ENCODE measurements at regions not wholly inside any gene's neighbourhood (a gene's known extent, or its start where the extent isn't known, plus 50 kb on each side); places are given as distances from the start of the nearest gene placed in this dataset.

DNA sequence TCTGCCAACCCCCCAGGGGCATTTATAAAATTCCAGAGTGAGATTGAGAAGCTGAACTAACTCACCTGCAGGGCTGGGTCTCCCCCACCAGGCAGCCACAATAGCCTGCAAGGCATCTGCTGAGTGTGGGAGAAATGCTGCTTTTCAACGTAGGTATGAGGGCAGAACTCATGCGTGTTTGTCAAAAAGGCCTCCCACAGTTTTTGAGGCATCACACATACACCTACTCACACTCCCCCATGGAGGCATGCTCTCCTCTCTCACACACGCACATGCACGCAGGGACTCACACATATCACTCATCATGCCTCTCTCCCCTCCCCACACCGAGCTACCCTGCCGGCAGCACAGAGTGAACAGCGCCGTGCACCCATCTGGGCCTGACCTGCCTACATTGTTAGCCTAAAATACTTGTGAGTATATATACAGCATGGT lies 390.5 kb downstream of the FGF9 start:
- no peak overlapping the region for H2BK5ac ChIP-seq (ENCODE audit: low read depth, low read length)
- no peak overlapping the region for H3K56ac ChIP-seq (replicated peaks; ENCODE audit: insufficient read length, low read depth, low read length)
- H2AK5ac ChIP-seq (ENCODE audit: low read depth, low read length): no peak overlapping the region
- H3K4ac ChIP-seq (replicated peaks; ENCODE audit: insufficient read length, low read depth, low read length): no peak overlapping the region
- no peak overlapping the region for H3K27ac ChIP-seq (ENCODE audit: low read depth, low read length)
- H3K4me1 ChIP-seq (replicated peaks in 1 of 4; ENCODE audit: control insufficient read depth in 3 of 4, insufficient read depth in 4 of 4, low read length in 3 of 4): peaks cover 0 to 9% (median 8%) of the 10 kb centered on the region in 4 experiments; a peak in 6 of 7 replicates
- H4K5ac ChIP-seq (ENCODE audit: insufficient read length, low read depth, low read length): no peak overlapping the region
- H3K23ac ChIP-seq (ENCODE audit: insufficient read length): no peak overlapping the region
- no peak overlapping the region for H2BK12ac ChIP-seq (ENCODE audit: low read depth, low read length)
- peak; percentile 33 to 55 for TF ChIP-seq RAD21 (IDR thresholded peaks at IDR 0.05 in 1 of 2, conservative IDR thresholded peaks at IDR 0.05 in 1 of 2; ENCODE audit: low read depth in 2 of 2, low read length in 2 of 2)
- 0 out of 2 replicates have a peak, but pooled peaks have one; percentile 3 for TF ChIP-seq TEAD4 (IDR thresholded peaks at IDR 0.05; ENCODE audit: low read depth, low read length)
- TF ChIP-seq, protein P1, sequence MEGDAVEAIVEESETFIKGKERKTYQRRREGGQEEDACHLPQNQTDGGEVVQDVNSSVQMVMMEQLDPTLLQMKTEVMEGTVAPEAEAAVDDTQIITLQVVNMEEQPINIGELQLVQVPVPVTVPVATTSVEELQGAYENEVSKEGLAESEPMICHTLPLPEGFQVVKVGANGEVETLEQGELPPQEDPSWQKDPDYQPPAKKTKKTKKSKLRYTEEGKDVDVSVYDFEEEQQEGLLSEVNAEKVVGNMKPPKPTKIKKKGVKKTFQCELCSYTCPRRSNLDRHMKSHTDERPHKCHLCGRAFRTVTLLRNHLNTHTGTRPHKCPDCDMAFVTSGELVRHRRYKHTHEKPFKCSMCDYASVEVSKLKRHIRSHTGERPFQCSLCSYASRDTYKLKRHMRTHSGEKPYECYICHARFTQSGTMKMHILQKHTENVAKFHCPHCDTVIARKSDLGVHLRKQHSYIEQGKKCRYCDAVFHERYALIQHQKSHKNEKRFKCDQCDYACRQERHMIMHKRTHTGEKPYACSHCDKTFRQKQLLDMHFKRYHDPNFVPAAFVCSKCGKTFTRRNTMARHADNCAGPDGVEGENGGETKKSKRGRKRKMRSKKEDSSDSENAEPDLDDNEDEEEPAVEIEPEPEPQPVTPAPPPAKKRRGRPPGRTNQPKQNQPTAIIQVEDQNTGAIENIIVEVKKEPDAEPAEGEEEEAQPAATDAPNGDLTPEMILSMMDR (IDR thresholded peaks at IDR 0.05; ENCODE audit: control extremely low read depth in 1 of 3, insufficient read depth in 1 of 3, low read depth in 1 of 3, low read length in 3 of 3): peak in 2 of 3 experiments; percentile 22; a peak in 2 of 4 replicates
- no peak for TF ChIP-seq NRF1 (IDR thresholded peaks at IDR 0.05; ENCODE audit: low read depth, low read length)
- no peaks in the 10 kb centered on the region for H3K27me3 ChIP-seq (replicated peaks in 1 of 4; ENCODE audit: control insufficient read depth in 3 of 4, extremely low read depth in 1 of 4, insufficient read depth in 3 of 4, low read length in 3 of 4)
- no peaks in the 10 kb centered on the region for H3K9me3 ChIP-seq (ENCODE audit: insufficient read depth in 2 of 2, low read depth in 1 of 2, low read length in 1 of 2)
- H3K18ac ChIP-seq (ENCODE audit: extremely low read depth, low read length): no peak overlapping the region; the same call in 1 of the 2 replicates
- H3K14ac ChIP-seq (ENCODE audit: insufficient read length): no peak overlapping the region
- H3K23me2 ChIP-seq (ENCODE audit: low read depth, low read length): no peaks in the 10 kb centered on the region
- FAIRE-seq (no peak), DNase-seq (ENCODE audit: low read depth in 1 of 2, low spot score in 2 of 2) (no peak)
- no peak overlapping the region for H4K8ac ChIP-seq (ENCODE audit: extremely low read depth, insufficient read depth, low read length)
- ChIA-PET CTCF (ENCODE audit: partially characterized antibody) (interaction anchor here (1.1 kb wide), 1 partner anchor 150 kb away, joined by 3 read pairs; no protein-coding TSS in a partner anchor), POLR2A (ENCODE audit: partially characterized antibody) (interaction anchor here (2.0 kb wide), 1 partner anchor 20 kb away, joined by 4 read pairs; no protein-coding TSS in a partner anchor)
- H2BK15ac ChIP-seq (ENCODE audit: low read length): no peak overlapping the region
- no peak overlapping the region for H2BK120ac ChIP-seq (replicated peaks; ENCODE audit: low read depth, low read length)
- H2AFZ ChIP-seq (ENCODE audit: low read length): no peak overlapping the region
- H4K20me1 ChIP-seq (replicated peaks in 1 of 2; ENCODE audit: control insufficient read depth in 1 of 2, insufficient read depth in 2 of 2, low read length in 2 of 2): peaks cover 0 to 1% of the 10 kb centered on the region in 2 experiments
- H3K4me3 ChIP-seq (ENCODE audit: extremely low read depth in 1 of 4, insufficient read depth in 2 of 4, low read depth in 3 of 4, low read length in 4 of 4): no peak overlapping the region
- 69% methylated on average over 8 of the region's 8 CpGs; no CpG with 5 or more reads in 1 of the 2 experiments for WGBS, 2 experiments (ENCODE audit: extremely low coverage in 1 of 2, insufficient coverage in 1 of 2, insufficient read length in 1 of 2, insufficient replicate concordance in 2 of 2, low coverage in 1 of 2, low lambda C conversion rate in 2 of 2, missing lambda C conversion rate in 1 of 2)
- H3K79me2 ChIP-seq (ENCODE audit: control insufficient read depth in 1 of 2, insufficient read depth in 2 of 2, low read length in 2 of 2): no peaks in the 10 kb centered on the region; a peak in 1 of 4 replicates
- no peak overlapping the region for H3K9ac ChIP-seq (replicated peaks in 1 of 4; ENCODE audit: extremely low read depth in 1 of 4, low read depth in 3 of 4, low read length in 3 of 4)
- no peak overlapping the region for H4K91ac ChIP-seq (replicated peaks; ENCODE audit: insufficient read length, low read length)
- H3K36me3 ChIP-seq (ENCODE audit: control insufficient read depth in 2 of 4, insufficient read depth in 4 of 4, low read length in 3 of 4): no peaks in the 10 kb centered on the region
- H2BK20ac ChIP-seq (ENCODE audit: low read length): no peak overlapping the region
- peak overlapping the region in 1 of 2 experiments; percentile 17; a peak in 1 of 4 replicates for H3K4me2 ChIP-seq (ENCODE audit: insufficient read depth in 1 of 2, low read depth in 2 of 2, low read length in 2 of 2)
- no peaks in the 10 kb centered on the region for H3K79me1 ChIP-seq (ENCODE audit: low read depth, low read length)
